Activated T-cell treated with anti-CD3 and anti-CD28 coated beads, Interleukin-2, amount 50 U/mL, for 4 hours (primary cell): ENCODE measurements at regions not wholly inside any gene's neighbourhood (a gene's known extent, or its start where the extent isn't known, plus 50 kb on each side); places are given as distances from the start of the nearest gene placed in this dataset.

Experiments used
- ATAC-seq, 2 donors: fragments of 200-7000 bp; cut with Tn5 transposase; one replicate each; pipeline ENCODE4 v1.10.0; 2021
- DNase-seq: peaks from one replicate; pipeline ENCODE4 v3.0.0-alpha.2; 2020
- H3K27me3 Mint-ChIP-seq: one replicate; pipeline ENCODE4 v1.8.0; 2021; ENCODE audit warnings: low read depth, mixed read lengths
- H3K36me3 Mint-ChIP-seq: one replicate; pipeline ENCODE4 v1.8.0; 2022; ENCODE audit warnings: mixed read lengths; ENCODE audit not compliant: insufficient read depth
- H3K4me1 Mint-ChIP-seq: one replicate; pipeline ENCODE4 v1.8.0; 2021; ENCODE audit warnings: low read depth, mixed read lengths
- H3K4me3 Mint-ChIP-seq: one replicate; pipeline ENCODE4 v1.8.0; 2021; ENCODE audit warnings: mild to moderate bottlenecking, moderate library complexity, mixed read lengths
- H3K9me3 Mint-ChIP-seq: one replicate; pipeline ENCODE4 v1.8.0; 2021; ENCODE audit warnings: mixed read lengths

DNA sequence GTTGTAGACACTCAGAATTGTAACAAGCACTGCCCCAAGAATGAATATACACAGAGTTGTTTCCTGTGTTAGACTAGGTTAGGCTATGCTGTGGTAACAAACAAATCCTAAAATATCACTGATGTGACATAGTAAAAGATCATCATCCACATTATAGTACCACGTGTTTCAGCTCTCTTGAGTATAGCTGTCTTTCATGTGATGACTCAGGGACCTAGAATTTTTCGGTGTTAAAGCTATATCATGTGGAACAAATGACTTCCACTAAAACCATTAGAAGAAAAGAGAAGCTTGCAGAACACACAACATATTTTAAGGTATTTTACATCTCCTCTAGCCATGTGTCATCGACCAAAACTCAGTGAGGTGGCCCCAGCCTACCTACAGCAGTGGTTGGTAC, 307.9 kb upstream of the RBMS3 start:
- Mint-ChIP-seq H3K27me3 (peaks cover 3% of the 10 kb centered on the region), H3K9me3 (peaks cover 30% of the 10 kb centered on the region), H3K4me1 (no peaks in the 10 kb centered on the region), H3K4me3 (no peak overlapping the region), H3K36me3 (no peaks in the 10 kb centered on the region)
- ATAC-seq (peak in 1 of 2 donors; percentile 74), DNase-seq (no peak)

GRCh38 chr3:28973609-28974008, 307.3 kb upstream of the RBMS3 start:
- ATAC-seq (no peak), DNase-seq (no peak)
- Mint-ChIP-seq H3K4me1 (no peaks in the 10 kb centered on the region), H3K4me3 (no peak overlapping the region), H3K27me3 (peaks cover 3% of the 10 kb centered on the region), H3K9me3 (peaks cover 27% of the 10 kb centered on the region), H3K36me3 (no peaks in the 10 kb centered on the region)

- no peaks in the 10 kb centered on the region for H3K4me1 Mint-ChIP-seq
- peaks cover 3% of the 10 kb centered on the region for H3K9me3 Mint-ChIP-seq
- no peak overlapping the region for H3K4me3 Mint-ChIP-seq
- peaks cover 3% of the 10 kb centered on the region for H3K27me3 Mint-ChIP-seq
- ATAC-seq (no peak), DNase-seq (no peak)
- no peaks in the 10 kb centered on the region for H3K36me3 Mint-ChIP-seq
Observed at GRCh38 chr3:28978092-28978491, 302.8 kb upstream of the RBMS3 start.

DNA sequence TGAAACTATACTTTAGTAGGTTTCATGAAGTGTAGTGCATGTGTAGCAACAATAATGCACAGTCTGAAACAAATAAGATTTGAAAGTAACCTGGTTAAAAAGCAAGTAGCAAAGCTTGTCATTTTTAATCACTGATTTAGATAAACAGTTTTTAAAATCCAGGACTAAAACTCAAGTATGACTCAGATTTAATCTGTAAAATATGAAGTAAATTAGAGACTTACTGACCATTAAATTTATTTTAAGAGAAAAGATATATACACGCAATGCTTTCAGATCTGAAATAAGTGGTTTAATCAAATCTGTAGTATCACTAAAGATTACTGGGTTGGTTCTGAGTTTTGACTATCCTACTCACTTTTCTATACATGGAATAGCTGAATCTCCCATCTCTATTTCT, 300.7 kb upstream of the RBMS3 start:
- ATAC-seq: no peak
- H3K36me3 Mint-ChIP-seq: no peaks in the 10 kb centered on the region
- no peaks in the 10 kb centered on the region for H3K4me1 Mint-ChIP-seq

DNA sequence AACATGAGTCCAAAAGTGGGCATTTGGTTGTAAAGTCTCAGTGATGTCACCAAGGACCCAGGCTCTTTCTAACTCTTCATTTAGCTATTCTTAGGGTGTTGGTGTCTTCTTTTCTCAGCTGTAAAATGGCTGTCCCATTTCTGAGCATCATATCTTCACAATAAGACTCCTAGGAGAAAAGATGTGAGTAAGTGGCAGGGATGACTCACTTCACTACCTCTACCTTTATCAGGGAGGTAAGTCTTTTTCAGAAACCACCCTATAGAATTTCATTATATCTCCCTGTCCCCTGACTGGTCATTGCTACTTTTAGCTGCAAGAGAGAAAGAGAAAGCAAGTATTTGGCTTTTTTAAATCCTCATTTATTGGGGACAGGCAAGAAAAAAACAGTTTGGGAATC, 300.2 kb upstream of the RBMS3 start:
- ATAC-seq: peak in 1 of 2 donors; percentile 25
- no peak overlapping the region for H3K4me3 Mint-ChIP-seq
- peaks cover 3% of the 10 kb centered on the region for H3K27me3 Mint-ChIP-seq
- peaks cover 3% of the 10 kb centered on the region for H3K9me3 Mint-ChIP-seq
- no peaks in the 10 kb centered on the region for H3K4me1 Mint-ChIP-seq
- no peaks in the 10 kb centered on the region for H3K36me3 Mint-ChIP-seq
- no peak for DNase-seq

More for the DNA sequence above, 300.7 kb upstream of the RBMS3 start:
- Mint-ChIP-seq H3K9me3 (peaks cover 3% of the 10 kb centered on the region), H3K4me3 (no peak overlapping the region), H3K27me3 (peaks cover 3% of the 10 kb centered on the region)
- DNase-seq: no peak

- Mint-ChIP-seq H3K4me1 (no peaks in the 10 kb centered on the region), H3K4me3 (no peak overlapping the region), H3K36me3 (no peaks in the 10 kb centered on the region), H3K9me3 (no peaks in the 10 kb centered on the region), H3K27me3 (no peaks in the 10 kb centered on the region)
- DNase-seq: no peak
- ATAC-seq: no peak
Observed at GRCh38 chr3:28982906-28983305, 298.0 kb upstream of the RBMS3 start.

GRCh38 chr3:28986922-28987321, 293.9 kb upstream of the RBMS3 start:
- DNase-seq (no peak), ATAC-seq (no peak)
- Mint-ChIP-seq H3K4me1 (peaks cover 2% of the 10 kb centered on the region), H3K9me3 (no peaks in the 10 kb centered on the region), H3K36me3 (no peaks in the 10 kb centered on the region), H3K4me3 (no peak overlapping the region), H3K27me3 (no peaks in the 10 kb centered on the region)

GRCh38 chr3:28989646-28990089, 291.2 kb upstream of the RBMS3 start:
- DNase-seq: no peak
- Mint-ChIP-seq H3K4me1 (peaks cover 2% of the 10 kb centered on the region), H3K27me3 (no peaks in the 10 kb centered on the region), H3K36me3 (no peaks in the 10 kb centered on the region), H3K9me3 (peaks cover 4% of the 10 kb centered on the region), H3K4me3 (no peak overlapping the region)
- peak; percentile 55 to 56 for ATAC-seq

GRCh38 chr3:28994161-28994905, 286.5 kb upstream of the RBMS3 start:
- Mint-ChIP-seq H3K4me1 (peaks cover 2% of the 10 kb centered on the region), H3K36me3 (no peaks in the 10 kb centered on the region), H3K27me3 (no peaks in the 10 kb centered on the region), H3K9me3 (peaks cover 8% of the 10 kb centered on the region), H3K4me3 (no peak overlapping the region)
- no peak for DNase-seq
- no peak for ATAC-seq

DNA sequence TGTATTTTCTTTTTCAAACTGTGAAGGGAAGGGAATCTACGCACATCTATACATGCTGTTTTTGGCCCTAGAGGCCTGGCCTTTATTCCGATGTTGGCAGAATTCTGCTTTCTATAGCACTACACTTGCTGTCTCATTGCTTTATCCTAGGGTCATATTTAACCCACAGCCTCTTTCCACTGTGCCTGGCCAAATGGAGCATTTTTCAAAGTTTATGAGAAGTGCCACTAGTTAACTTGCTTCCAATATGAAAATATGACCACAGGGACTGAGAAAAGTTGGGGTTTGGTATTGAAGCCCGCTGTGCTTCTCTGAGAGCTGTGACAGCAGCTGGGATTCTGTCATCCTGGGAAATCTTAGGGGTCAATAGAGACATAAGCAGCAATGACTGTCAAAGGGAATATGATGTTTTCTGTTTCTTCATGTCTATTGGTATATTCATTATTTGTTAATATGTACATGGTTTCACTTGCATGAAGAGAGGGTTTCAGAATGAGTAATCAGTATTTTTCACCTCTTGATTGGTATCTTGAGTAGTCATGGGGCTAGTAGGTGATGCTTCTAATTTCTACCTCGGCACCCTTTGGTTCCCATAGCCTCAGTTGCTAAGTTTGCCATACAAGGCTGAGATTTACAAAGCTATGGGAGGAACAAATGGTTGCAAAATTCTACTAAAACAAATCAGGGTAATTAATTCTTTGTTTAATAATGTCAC, 275.8 kb upstream of the RBMS3 start:
- no peak for DNase-seq
- ATAC-seq: no peak
- Mint-ChIP-seq H3K9me3 (no peaks in the 10 kb centered on the region), H3K36me3 (no peaks in the 10 kb centered on the region), H3K27me3 (no peaks in the 10 kb centered on the region), H3K4me1 (no peaks in the 10 kb centered on the region), H3K4me3 (no peak overlapping the region)

DNA sequence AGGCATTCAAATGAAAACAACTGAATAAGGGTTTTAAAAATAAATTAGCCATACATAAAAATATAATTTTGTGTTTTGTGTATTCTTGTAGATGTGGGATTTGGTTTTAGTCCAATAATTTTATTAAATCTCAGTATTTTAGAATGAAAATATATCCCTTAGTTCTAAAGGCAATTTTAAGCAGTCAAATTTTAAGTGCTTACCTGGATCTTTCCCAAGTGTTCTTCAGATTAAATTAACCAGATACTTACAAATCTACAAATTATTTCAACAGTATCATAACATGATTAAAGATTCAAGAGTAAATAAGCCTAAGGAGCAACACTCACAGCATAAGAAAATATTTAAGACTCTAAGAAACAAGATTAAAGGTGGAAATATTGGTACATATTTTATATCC, 275.0 kb upstream of the RBMS3 start:
- Mint-ChIP-seq H3K9me3 (no peaks in the 10 kb centered on the region), H3K4me3 (no peak overlapping the region), H3K4me1 (no peaks in the 10 kb centered on the region), H3K27me3 (no peaks in the 10 kb centered on the region), H3K36me3 (no peaks in the 10 kb centered on the region)
- ATAC-seq (no peak), DNase-seq (no peak)

GRCh38 chr3:29011441-29011840, 269.4 kb upstream of the RBMS3 start:
- H3K27me3 Mint-ChIP-seq: no peaks in the 10 kb centered on the region
- H3K4me3 Mint-ChIP-seq: no peak overlapping the region
- H3K9me3 Mint-ChIP-seq: no peaks in the 10 kb centered on the region
- ATAC-seq (no peak), DNase-seq (no peak)
- no peaks in the 10 kb centered on the region for H3K36me3 Mint-ChIP-seq
- no peaks in the 10 kb centered on the region for H3K4me1 Mint-ChIP-seq

GRCh38 chr3:29011966-29012365, 268.9 kb upstream of the RBMS3 start:
- no peaks in the 10 kb centered on the region for H3K27me3 Mint-ChIP-seq
- ATAC-seq: no peak
- no peaks in the 10 kb centered on the region for H3K4me1 Mint-ChIP-seq
- no peak for DNase-seq
- H3K36me3 Mint-ChIP-seq: no peaks in the 10 kb centered on the region
- H3K4me3 Mint-ChIP-seq: no peak overlapping the region
- no peaks in the 10 kb centered on the region for H3K9me3 Mint-ChIP-seq

GRCh38 chr3:29022976-29023375, 257.9 kb upstream of the RBMS3 start:
- Mint-ChIP-seq H3K4me3 (no peak overlapping the region), H3K9me3 (peaks cover 8% of the 10 kb centered on the region), H3K36me3 (no peaks in the 10 kb centered on the region), H3K4me1 (peaks cover 2% of the 10 kb centered on the region), H3K27me3 (no peaks in the 10 kb centered on the region)
- DNase-seq (no peak), ATAC-seq (no peak)

DNA sequence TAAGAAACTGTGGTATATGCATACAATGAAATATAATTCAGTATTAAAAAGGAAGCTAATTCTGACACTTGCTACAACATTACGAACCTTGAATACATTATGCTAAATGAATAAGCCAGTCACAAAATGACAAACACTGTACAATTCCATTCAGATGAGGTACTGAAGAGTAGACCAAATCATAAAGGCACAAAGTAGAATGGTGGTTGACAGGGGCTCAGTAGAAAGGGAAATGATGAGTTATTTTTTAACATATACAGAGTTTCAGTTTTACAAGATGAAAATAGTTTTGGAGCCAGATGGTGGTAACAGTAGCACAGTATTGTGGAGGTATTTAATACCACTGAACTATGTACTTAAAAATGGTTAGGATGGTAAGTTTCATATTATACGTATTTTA, 254.6 kb upstream of the RBMS3 start:
- no peaks in the 10 kb centered on the region for H3K36me3 Mint-ChIP-seq
- peaks cover 8% of the 10 kb centered on the region for H3K9me3 Mint-ChIP-seq
- peak; percentile 90 for ATAC-seq

More for the DNA sequence above, 254.6 kb upstream of the RBMS3 start:
- no peaks in the 10 kb centered on the region for H3K27me3 Mint-ChIP-seq
- H3K4me1 Mint-ChIP-seq: peaks cover 2% of the 10 kb centered on the region
- H3K4me3 Mint-ChIP-seq: no peak overlapping the region
- no peak for DNase-seq
